NCI-H446 treated with DMSO at 0.1 percent for 48 hours (cell line): ENCODE measurements at regions not wholly inside any gene's neighbourhood (a gene's known extent, or its start where the extent isn't known, plus 50 kb on each side); places are given as distances from the start of the nearest gene placed in this dataset.

Source experiments
- DNase-seq: peaks from one replicate; lab custom pipeline; 2025; lab: John Stamatoyannopoulos, UW

GRCh38 chr2:146295080-146295670, 1549.7 kb upstream of the ACVR2A start:
- DNase-seq = no peak

- DNase-seq = no peak
Measured at GRCh38 chr2:146287281-146287680, 1557.5 kb upstream of the ACVR2A start.

- no peak for DNase-seq
Measured at GRCh38 chr2:146278881-146279280, 1565.9 kb upstream of the ACVR2A start.

GRCh38 chr2:146271131-146271831, 1573.5 kb upstream of the ACVR2A start:
- DNase-seq = no peak

- no peak for DNase-seq
Measured at GRCh38 chr2:146270618-146271017, 1574.2 kb upstream of the ACVR2A start.

GRCh38 chr2:146267093-146267492, 1577.7 kb upstream of the ACVR2A start:
- no peak for DNase-seq

GRCh38 chr2:146265656-146266055, 1579.2 kb upstream of the ACVR2A start:
- no peak for DNase-seq

- DNase-seq = no peak
Measured at GRCh38 chr2:146262606-146263005, 1582.2 kb upstream of the ACVR2A start.

GRCh38 chr2:146260551-146260950, 1584.3 kb upstream of the ACVR2A start:
- DNase-seq = peak; percentile 34

- DNase-seq = no peak
Measured at GRCh38 chr2:146259816-146260215, 1585.0 kb upstream of the ACVR2A start.

- DNase-seq = no peak
Measured at GRCh38 chr2:146258071-146258470, 1586.8 kb upstream of the ACVR2A start.

- no peak for DNase-seq
Measured at GRCh38 chr2:146252119-146252518, 1592.7 kb upstream of the ACVR2A start.

GRCh38 chr2:146251328-146251727, 1593.5 kb upstream of the ACVR2A start:
- DNase-seq = no peak

- no peak for DNase-seq
Measured at GRCh38 chr2:146246736-146247523, 1597.9 kb upstream of the ACVR2A start.

GRCh38 chr2:146246002-146246735, 1598.7 kb upstream of the ACVR2A start:
- no peak for DNase-seq

- DNase-seq = peak; percentile 55
Measured at GRCh38 chr2:146244830-146245229, 1600.0 kb upstream of the ACVR2A start.

- peak; percentile 73 for DNase-seq
Measured at GRCh38 chr2:146244131-146244530, 1600.7 kb upstream of the ACVR2A start.

- no peak for DNase-seq
Measured at GRCh38 chr2:146241023-146241422, 1603.8 kb upstream of the ACVR2A start.

GRCh38 chr2:146240391-146240790, 1604.4 kb upstream of the ACVR2A start:
- DNase-seq = no peak

GRCh38 chr2:146239392-146240135, 1605.3 kb upstream of the ACVR2A start:
- no peak for DNase-seq

GRCh38 chr2:146238254-146238966, 1606.4 kb upstream of the ACVR2A start:
- DNase-seq = no peak
